Body of pancreas (tissue), 4 donors: ENCODE measurements at regions not wholly inside any gene's neighbourhood (a gene's known extent, or its start where the extent isn't known, plus 50 kb on each side); places are given as distances from the start of the nearest gene placed in this dataset.

Source experiments
- POLR2A ChIP-seq, 3 donors: fragments of 450-650 bp; IDR thresholded peaks; one replicate each; pipeline ENCODE4 v1.6.1; 2016; ENCODE audit warnings: antibody characterized with exemption in 3 of 3, mild to moderate bottlenecking in 2 of 3
- TF ChIP-seq, protein P1 (sequence below), 7 experiments: fragments of 450-650 bp in 4 of 7; fragments of 200-600 bp in 3 of 7; sonication (generic) in 3 of 7; IDR thresholded peaks; one replicate each; pipeline ENCODE4 v1.5.1; 2016 to 2019; ENCODE audit warnings: antibody characterized with exemption in 7 of 7

DNA sequence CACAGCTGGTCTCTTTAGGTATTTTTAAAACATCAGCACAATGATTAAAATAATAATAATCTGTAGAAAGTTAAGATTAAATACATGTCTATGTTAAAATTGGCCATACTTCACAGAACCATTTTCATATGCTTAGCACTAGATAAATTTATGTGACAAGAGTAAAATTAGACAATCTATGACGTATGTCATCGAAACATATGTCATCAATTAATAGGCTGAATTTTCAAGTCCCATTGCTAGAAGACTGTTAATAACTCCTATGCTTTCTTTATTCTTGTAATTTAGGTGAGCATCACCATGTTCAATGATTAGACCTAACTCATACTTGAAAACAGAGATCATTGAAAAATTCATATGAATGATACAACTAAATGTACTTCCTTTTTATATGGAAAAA is 593.3 kb upstream of the KCNMB2 start:
- TF ChIP-seq, protein P1, sequence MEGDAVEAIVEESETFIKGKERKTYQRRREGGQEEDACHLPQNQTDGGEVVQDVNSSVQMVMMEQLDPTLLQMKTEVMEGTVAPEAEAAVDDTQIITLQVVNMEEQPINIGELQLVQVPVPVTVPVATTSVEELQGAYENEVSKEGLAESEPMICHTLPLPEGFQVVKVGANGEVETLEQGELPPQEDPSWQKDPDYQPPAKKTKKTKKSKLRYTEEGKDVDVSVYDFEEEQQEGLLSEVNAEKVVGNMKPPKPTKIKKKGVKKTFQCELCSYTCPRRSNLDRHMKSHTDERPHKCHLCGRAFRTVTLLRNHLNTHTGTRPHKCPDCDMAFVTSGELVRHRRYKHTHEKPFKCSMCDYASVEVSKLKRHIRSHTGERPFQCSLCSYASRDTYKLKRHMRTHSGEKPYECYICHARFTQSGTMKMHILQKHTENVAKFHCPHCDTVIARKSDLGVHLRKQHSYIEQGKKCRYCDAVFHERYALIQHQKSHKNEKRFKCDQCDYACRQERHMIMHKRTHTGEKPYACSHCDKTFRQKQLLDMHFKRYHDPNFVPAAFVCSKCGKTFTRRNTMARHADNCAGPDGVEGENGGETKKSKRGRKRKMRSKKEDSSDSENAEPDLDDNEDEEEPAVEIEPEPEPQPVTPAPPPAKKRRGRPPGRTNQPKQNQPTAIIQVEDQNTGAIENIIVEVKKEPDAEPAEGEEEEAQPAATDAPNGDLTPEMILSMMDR (IDR thresholded peaks at IDR 0.05) = no peak
- TF ChIP-seq POLR2A (IDR thresholded peaks at IDR 0.05) = no peak
